HUES64 (cell line): ENCODE measurements at regions not wholly inside any gene's neighbourhood (a gene's known extent, or its start where the extent isn't known, plus 50 kb on each side); places are given as distances from the start of the nearest gene placed in this dataset.

ENCODE experiments used
- H3K27ac ChIP-seq: 2 replicates; pipeline ENCODE4 v1.7.0; 2013; ENCODE audit warnings: low read depth, low read length, inconsistent platforms
- H3K27me3 ChIP-seq: 2 replicates; pipeline ENCODE4 v1.6.1; 2013; ENCODE audit warnings: mild to moderate bottlenecking, low read length; ENCODE audit not compliant: insufficient read depth
- H3K36me3 ChIP-seq: 2 replicates; pipeline ENCODE4 v1.6.1; 2013; ENCODE audit warnings: mild to moderate bottlenecking, low read length; ENCODE audit not compliant: insufficient read depth
- H3K4me1 ChIP-seq: 2 replicates; pipeline ENCODE4 v1.6.1; 2013; ENCODE audit warnings: mild to moderate bottlenecking, low read length, moderate library complexity; ENCODE audit not compliant: insufficient read depth
- H3K4me3 ChIP-seq: 2 replicates; pipeline ENCODE4 v1.5.1; 2013; ENCODE audit warnings: mild to moderate bottlenecking, low read length, moderate library complexity
- H3K9ac ChIP-seq: 2 replicates; pipeline ENCODE4 v1.6.1; 2013; ENCODE audit warnings: mild to moderate bottlenecking, low read depth, low read length
- H3K9me3 ChIP-seq: 2 replicates; pipeline ENCODE4 v1.6.1; 2013; ENCODE audit warnings: low read depth, low read length; ENCODE audit not compliant: insufficient read depth
- WGBS: fragments of 150-250, 120-280 bp; methylation state at CpG from one replicate; pipeline ENCODE4 v1.1.7; 2013; ENCODE audit warnings: missing lambda C conversion rate; 5-methylcytosine and 5-hydroxymethylcytosine counted together

GRCh38 chr9:99437145-99437544 is 215.1 kb downstream of the SEC61B start:
- Histone ChIP-seq H3K9me3 (no peaks in the 10 kb centered on the region), H3K4me1 (peaks cover 11% of the 10 kb centered on the region), H3K36me3 (no peaks in the 10 kb centered on the region), H3K27me3 (no peaks in the 10 kb centered on the region), H3K4me3 (no peak overlapping the region), H3K27ac (no peak overlapping the region), H3K9ac (no peak overlapping the region)
- 97% methylated on average over 3 of the region's 3 CpGs for WGBS

GRCh38 chr9:99438596-99438995 is 216.5 kb downstream of the SEC61B start:
- Histone ChIP-seq H3K27ac (no peak overlapping the region), H3K9me3 (no peaks in the 10 kb centered on the region), H3K4me3 (no peak overlapping the region), H3K9ac (no peak overlapping the region), H3K27me3 (no peaks in the 10 kb centered on the region), H3K4me1 (peaks cover 11% of the 10 kb centered on the region), H3K36me3 (no peaks in the 10 kb centered on the region)
- 87% methylated on average over 2 of the region's 2 CpGs for WGBS

- Histone ChIP-seq H3K4me1 (peaks cover 1% of the 10 kb centered on the region), H3K4me3 (no peak overlapping the region), H3K9ac (no peak overlapping the region), H3K27ac (no peak overlapping the region), H3K36me3 (no peaks in the 10 kb centered on the region), H3K9me3 (no peaks in the 10 kb centered on the region), H3K27me3 (no peaks in the 10 kb centered on the region)
Measured at GRCh38 chr9:99441829-99442228, 219.7 kb downstream of the SEC61B start.

GRCh38 chr9:99445371-99445891 is 223.3 kb downstream of the SEC61B start:
- Histone ChIP-seq H3K4me3 (no peak overlapping the region), H3K27ac (no peak overlapping the region), H3K27me3 (no peaks in the 10 kb centered on the region), H3K36me3 (no peaks in the 10 kb centered on the region), H3K9me3 (no peaks in the 10 kb centered on the region), H3K9ac (no peak overlapping the region), H3K4me1 (no peaks in the 10 kb centered on the region)
- WGBS, result 92% methylated on average over 4 of the region's 4 CpGs

- no peaks in the 10 kb centered on the region for H3K9me3 ChIP-seq
- no peak overlapping the region for H3K9ac ChIP-seq
- H3K4me1 ChIP-seq, result no peaks in the 10 kb centered on the region
- no peaks in the 10 kb centered on the region for H3K36me3 ChIP-seq
- no peaks in the 10 kb centered on the region for H3K27me3 ChIP-seq
- no peak overlapping the region for H3K4me3 ChIP-seq
- no peak overlapping the region for H3K27ac ChIP-seq
- WGBS, result 90% methylated on average over 4 of the region's 4 CpGs
Measured at GRCh38 chr9:99445920-99446319, 223.8 kb downstream of the SEC61B start.

GRCh38 chr9:99447951-99448350 is 225.9 kb downstream of the SEC61B start:
- H3K4me3 ChIP-seq, result no peak overlapping the region
- H3K27ac ChIP-seq, result no peak overlapping the region
- H3K36me3 ChIP-seq, result no peaks in the 10 kb centered on the region
- H3K9ac ChIP-seq, result no peak overlapping the region
- no peaks in the 10 kb centered on the region for H3K27me3 ChIP-seq
- no peaks in the 10 kb centered on the region for H3K4me1 ChIP-seq
- no peaks in the 10 kb centered on the region for H3K9me3 ChIP-seq

- Histone ChIP-seq H3K27ac (no peak overlapping the region), H3K4me3 (no peak overlapping the region), H3K9ac (no peak overlapping the region), H3K9me3 (no peaks in the 10 kb centered on the region), H3K27me3 (no peaks in the 10 kb centered on the region), H3K4me1 (no peaks in the 10 kb centered on the region), H3K36me3 (no peaks in the 10 kb centered on the region)
- 82% methylated on average over 1 of the region's 1 CpG for WGBS
Measured at GRCh38 chr9:99449726-99450125, 227.6 kb downstream of the SEC61B start.

GRCh38 chr9:99451112-99451606 is 229.1 kb downstream of the SEC61B start:
- WGBS, result 86% methylated on average over 4 of the region's 4 CpGs
- H3K9me3 ChIP-seq, result no peaks in the 10 kb centered on the region
- H3K27ac ChIP-seq, result no peak overlapping the region
- H3K9ac ChIP-seq, result no peak overlapping the region
- H3K4me1 ChIP-seq, result no peaks in the 10 kb centered on the region
- no peaks in the 10 kb centered on the region for H3K36me3 ChIP-seq
- no peak overlapping the region for H3K4me3 ChIP-seq
- H3K27me3 ChIP-seq, result no peaks in the 10 kb centered on the region

GRCh38 chr9:99457406-99457805 is 235.3 kb downstream of the SEC61B start:
- H3K9me3 ChIP-seq, result no peaks in the 10 kb centered on the region
- no peaks in the 10 kb centered on the region for H3K27me3 ChIP-seq
- WGBS, result no CpG with 5 or more reads among the region's 2 CpGs
- no peak overlapping the region for H3K27ac ChIP-seq
- H3K4me3 ChIP-seq, result no peak overlapping the region
- no peak overlapping the region for H3K9ac ChIP-seq
- H3K36me3 ChIP-seq, result no peaks in the 10 kb centered on the region
- H3K4me1 ChIP-seq, result no peaks in the 10 kb centered on the region

- Histone ChIP-seq H3K9me3 (no peaks in the 10 kb centered on the region), H3K27ac (no peak overlapping the region), H3K4me1 (no peaks in the 10 kb centered on the region), H3K9ac (no peak overlapping the region), H3K36me3 (no peaks in the 10 kb centered on the region), H3K4me3 (no peak overlapping the region), H3K27me3 (no peaks in the 10 kb centered on the region)
- no CpG with 5 or more reads among the region's 1 CpG for WGBS
Measured at GRCh38 chr9:99457981-99458380, 235.9 kb downstream of the SEC61B start.

GRCh38 chr9:99459919-99460318 is 237.8 kb downstream of the SEC61B start:
- H3K27ac ChIP-seq, result no peak overlapping the region
- H3K27me3 ChIP-seq, result no peaks in the 10 kb centered on the region
- H3K9me3 ChIP-seq, result no peaks in the 10 kb centered on the region
- WGBS, result 96% methylated on average over 9 of the region's 9 CpGs
- no peak overlapping the region for H3K9ac ChIP-seq
- H3K4me1 ChIP-seq, result no peaks in the 10 kb centered on the region
- no peaks in the 10 kb centered on the region for H3K36me3 ChIP-seq
- H3K4me3 ChIP-seq, result no peak overlapping the region

- Histone ChIP-seq H3K4me1 (peaks cover 3% of the 10 kb centered on the region; the same call in 1 of the 2 replicates), H3K27me3 (no peaks in the 10 kb centered on the region)
- WGBS, result 86% methylated on average over 4 of the region's 4 CpGs
Measured at GRCh38 chr9:99463131-99463530, 241.0 kb downstream of the SEC61B start.

More at GRCh38 chr9:99463131-99463530, 241.0 kb downstream of the SEC61B start:
- H3K27ac ChIP-seq, result no peak overlapping the region
- no peaks in the 10 kb centered on the region for H3K36me3 ChIP-seq
- H3K9me3 ChIP-seq, result no peaks in the 10 kb centered on the region
- H3K4me3 ChIP-seq, result no peak overlapping the region
- H3K9ac ChIP-seq, result no peak overlapping the region
